Duodenal mucosa (tissue), 2 donors: ENCODE measurements at regions not wholly inside any gene's neighbourhood (a gene's known extent, or its start where the extent isn't known, plus 50 kb on each side); places are given as distances from the start of the nearest gene placed in this dataset.

ENCODE experiments used
- H3K27ac ChIP-seq: one replicate; pipeline ENCODE4 v1.7.0; 2013; ENCODE audit warnings: low read depth, low read length
- H3K27me3 ChIP-seq, 2 donors: one replicate each; pipeline ENCODE4 v1.7.0; 2013; ENCODE audit warnings: low read length in 2 of 2, control low read depth in 1 of 2; ENCODE audit not compliant: insufficient read depth in 2 of 2, control insufficient read depth in 1 of 2
- H3K36me3 ChIP-seq, 2 donors: one replicate each; pipeline ENCODE4 v1.7.0; 2013; ENCODE audit warnings: low read length in 2 of 2, control low read depth in 1 of 2; ENCODE audit not compliant: insufficient read depth in 2 of 2, control insufficient read depth in 1 of 2
- H3K4me1 ChIP-seq, 2 donors: one replicate each; pipeline ENCODE4 v1.7.0; 2013; ENCODE audit warnings: low read length in 2 of 2, control low read depth in 1 of 2; ENCODE audit not compliant: insufficient read depth in 2 of 2, control insufficient read depth in 1 of 2
- H3K4me3 ChIP-seq, 2 donors: one replicate each; pipeline ENCODE4 v1.7.0; 2013; ENCODE audit warnings: low read length in 2 of 2, low read depth in 1 of 2
- H3K9ac ChIP-seq, 2 donors: one replicate each; pipeline ENCODE4 v1.7.0; 2013; ENCODE audit warnings: low read length in 2 of 2, low read depth in 1 of 2
- H3K9me3 ChIP-seq, 2 donors: one replicate each; pipeline ENCODE4 v1.7.0; 2013; ENCODE audit warnings: low read length in 2 of 2, control low read depth in 1 of 2; ENCODE audit not compliant: control insufficient read depth in 1 of 2

DNA sequence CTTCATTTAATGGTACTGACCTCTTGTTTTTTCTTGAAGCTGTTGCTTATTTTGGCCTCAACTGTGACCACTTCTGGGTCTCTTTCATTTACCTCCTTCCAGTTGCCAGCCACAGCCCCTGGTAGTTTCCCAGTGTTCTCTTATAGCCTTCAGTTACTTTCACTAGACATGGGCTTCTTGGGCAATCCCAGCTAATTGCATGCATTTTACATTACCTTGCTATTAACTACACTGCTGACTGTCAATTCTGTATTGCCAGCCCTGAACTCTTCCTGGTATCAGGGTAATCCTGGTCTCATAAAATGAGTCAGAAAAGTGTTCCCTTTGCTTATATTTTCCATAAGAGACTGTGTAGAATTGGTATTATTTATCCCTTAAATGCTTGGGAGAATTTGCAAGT, 195.8 kb upstream of the LARGE1 start:
- H3K9me3 ChIP-seq, result no peaks in the 10 kb centered on the region
- H3K27ac ChIP-seq, result peak overlapping the region; percentile 47
- H3K4me3 ChIP-seq, result peak overlapping the region in 1 of 2 donors; percentile 7
- H3K9ac ChIP-seq, result peak overlapping the region in 1 of 2 donors; percentile 24
- H3K27me3 ChIP-seq, result no peaks in the 10 kb centered on the region
- H3K4me1 ChIP-seq, result peaks cover 14 to 19% of the 10 kb centered on the region in 2 donors
- no peaks in the 10 kb centered on the region for H3K36me3 ChIP-seq

DNA sequence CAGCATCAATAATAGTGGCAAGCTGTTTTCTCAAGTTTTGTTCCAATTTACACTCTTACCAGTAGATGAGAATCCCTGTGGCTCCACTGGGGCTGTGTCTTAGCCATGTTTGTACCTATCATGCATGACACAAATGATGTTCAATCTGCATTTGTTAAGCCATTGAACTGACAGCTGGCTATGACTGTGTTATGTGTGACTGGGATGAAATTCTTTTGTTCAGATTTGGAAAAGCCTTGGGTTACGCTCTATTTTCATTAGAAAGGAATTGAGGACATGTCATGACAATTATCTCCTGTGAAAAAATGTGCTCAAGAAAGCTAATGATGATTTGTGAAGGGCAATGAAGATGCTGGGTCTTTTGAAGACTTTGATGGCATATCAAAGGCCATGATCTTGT, 201.8 kb upstream of the LARGE1 start:
- Histone ChIP-seq H3K4me1 (no peaks in the 10 kb centered on the region), H3K4me3 (no peak overlapping the region), H3K36me3 (no peaks in the 10 kb centered on the region), H3K9me3 (no peaks in the 10 kb centered on the region), H3K9ac (no peak overlapping the region), H3K27ac (no peak overlapping the region), H3K27me3 (no peaks in the 10 kb centered on the region)

DNA sequence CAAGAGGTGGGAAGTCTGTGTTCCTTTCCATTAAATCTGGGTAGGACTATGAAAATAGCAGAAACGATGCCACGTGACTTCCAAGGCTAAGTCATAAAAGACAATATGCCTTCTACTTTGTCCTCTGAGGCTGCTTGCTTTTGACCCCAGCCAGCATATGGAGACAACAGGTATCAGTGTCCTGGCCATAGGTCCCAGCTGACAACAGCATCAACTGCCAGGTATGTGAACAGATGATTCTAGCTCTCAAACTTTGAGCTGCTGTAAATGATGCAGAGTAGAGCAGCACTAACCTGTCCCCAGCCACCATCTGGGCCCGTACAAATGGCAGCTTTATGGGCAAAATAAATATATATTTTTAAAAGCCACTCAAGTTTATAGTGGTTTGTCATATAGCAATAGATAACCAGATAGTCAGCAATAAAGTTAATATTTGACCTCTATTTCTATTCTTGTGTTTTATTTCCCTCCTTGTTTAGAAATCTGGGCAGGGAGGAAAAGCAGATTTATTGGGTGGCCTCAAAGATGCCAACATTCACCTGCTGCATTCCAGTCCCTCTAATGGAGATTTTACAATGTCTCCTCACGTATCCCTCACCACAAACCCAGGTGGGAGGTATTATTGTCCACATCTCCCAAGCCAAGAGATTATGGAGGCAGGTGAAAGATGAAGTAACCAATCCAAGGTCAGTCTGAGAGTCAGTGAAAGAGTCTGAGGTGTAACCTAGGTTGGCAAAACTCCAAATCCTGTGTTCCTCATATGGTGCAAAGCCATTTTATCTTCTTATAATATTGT, 209.6 kb upstream of the LARGE1 start:
- peaks cover 0 to 4% of the 10 kb centered on the region in 2 donors for H3K27me3 ChIP-seq
- H3K9ac ChIP-seq, result no peak overlapping the region
- no peak overlapping the region for H3K27ac ChIP-seq
- H3K9me3 ChIP-seq, result peaks cover 0 to 2% of the 10 kb centered on the region in 2 donors
- no peaks in the 10 kb centered on the region for H3K4me1 ChIP-seq
- no peaks in the 10 kb centered on the region for H3K36me3 ChIP-seq
- no peak overlapping the region for H3K4me3 ChIP-seq

DNA sequence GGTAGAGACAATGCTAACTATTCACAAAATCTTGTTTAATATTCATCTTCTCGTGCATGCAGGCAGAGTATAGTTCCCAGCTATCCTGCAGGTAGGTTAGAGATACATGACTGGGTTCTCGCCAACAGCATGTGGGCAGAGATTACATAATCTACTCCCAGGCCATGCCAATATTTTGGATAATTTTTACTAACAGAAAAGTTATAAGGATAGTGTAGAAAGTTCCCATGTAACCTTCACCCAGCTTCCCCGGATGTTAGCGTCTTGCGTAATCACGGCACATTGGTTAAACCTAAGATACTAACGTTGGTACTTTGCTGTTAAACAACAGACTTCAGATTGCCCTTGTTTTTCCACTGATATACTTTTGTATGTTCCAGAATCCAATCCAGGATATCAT, 215.5 kb upstream of the LARGE1 start:
- no peak overlapping the region for H3K27ac ChIP-seq
- no peaks in the 10 kb centered on the region for H3K36me3 ChIP-seq

DNA sequence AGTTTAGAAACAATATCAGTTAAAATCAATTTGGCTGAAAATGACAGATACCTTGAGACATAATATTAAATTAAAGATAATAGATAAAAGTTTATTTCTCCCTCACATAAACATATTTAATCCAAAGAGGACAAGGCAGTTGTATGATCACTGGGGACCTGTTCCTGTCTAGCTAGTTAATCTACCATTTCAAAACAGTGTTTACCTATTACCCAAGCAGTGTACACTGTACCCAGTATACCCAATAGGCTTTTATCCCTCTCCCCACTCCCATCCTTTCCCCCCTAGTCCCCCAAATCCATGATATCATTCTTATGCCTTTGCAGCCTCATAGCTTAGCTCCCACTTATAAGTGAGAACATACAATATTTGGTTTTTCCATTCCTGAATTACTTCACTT, 229.7 kb upstream of the LARGE1 start:
- Histone ChIP-seq H3K27ac (no peak overlapping the region), H3K36me3 (no peaks in the 10 kb centered on the region), H3K4me3 (no peak overlapping the region), H3K27me3 (no peaks in the 10 kb centered on the region), H3K9me3 (peaks cover 4 to 6% of the 10 kb centered on the region in 2 donors), H3K9ac (no peak overlapping the region), H3K4me1 (no peaks in the 10 kb centered on the region)

More for the DNA sequence above, 215.5 kb upstream of the LARGE1 start:
- H3K9me3 ChIP-seq, result no peaks in the 10 kb centered on the region
- H3K4me3 ChIP-seq, result no peak overlapping the region
- peaks cover 0 to 4% of the 10 kb centered on the region in 2 donors for H3K27me3 ChIP-seq
- H3K4me1 ChIP-seq, result no peaks in the 10 kb centered on the region
- no peak overlapping the region for H3K9ac ChIP-seq

DNA sequence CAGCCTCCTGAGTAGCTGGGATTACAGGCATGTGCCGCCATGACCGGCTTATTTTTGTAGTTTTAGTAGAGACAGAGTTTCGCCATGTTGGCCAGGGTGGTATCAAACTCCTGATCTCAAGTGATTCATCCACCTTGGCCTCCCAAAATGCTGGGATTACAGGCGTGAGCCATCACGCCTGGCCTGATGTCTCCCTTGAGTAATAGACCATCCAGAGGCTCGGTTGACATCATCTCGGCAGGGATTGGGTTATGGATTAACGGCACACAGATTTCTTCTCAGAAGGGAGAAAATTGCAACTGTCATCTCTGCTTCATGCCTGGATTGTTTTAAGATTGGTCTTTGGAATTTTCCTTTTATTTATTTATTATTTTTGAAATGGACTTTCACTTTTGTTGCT, 239.2 kb upstream of the LARGE1 start:
- no peaks in the 10 kb centered on the region for H3K4me1 ChIP-seq
- no peak overlapping the region for H3K9ac ChIP-seq
- H3K9me3 ChIP-seq, result no peaks in the 10 kb centered on the region
- H3K27ac ChIP-seq, result no peak overlapping the region
- no peak overlapping the region for H3K4me3 ChIP-seq
- no peaks in the 10 kb centered on the region for H3K36me3 ChIP-seq
- no peaks in the 10 kb centered on the region for H3K27me3 ChIP-seq

DNA sequence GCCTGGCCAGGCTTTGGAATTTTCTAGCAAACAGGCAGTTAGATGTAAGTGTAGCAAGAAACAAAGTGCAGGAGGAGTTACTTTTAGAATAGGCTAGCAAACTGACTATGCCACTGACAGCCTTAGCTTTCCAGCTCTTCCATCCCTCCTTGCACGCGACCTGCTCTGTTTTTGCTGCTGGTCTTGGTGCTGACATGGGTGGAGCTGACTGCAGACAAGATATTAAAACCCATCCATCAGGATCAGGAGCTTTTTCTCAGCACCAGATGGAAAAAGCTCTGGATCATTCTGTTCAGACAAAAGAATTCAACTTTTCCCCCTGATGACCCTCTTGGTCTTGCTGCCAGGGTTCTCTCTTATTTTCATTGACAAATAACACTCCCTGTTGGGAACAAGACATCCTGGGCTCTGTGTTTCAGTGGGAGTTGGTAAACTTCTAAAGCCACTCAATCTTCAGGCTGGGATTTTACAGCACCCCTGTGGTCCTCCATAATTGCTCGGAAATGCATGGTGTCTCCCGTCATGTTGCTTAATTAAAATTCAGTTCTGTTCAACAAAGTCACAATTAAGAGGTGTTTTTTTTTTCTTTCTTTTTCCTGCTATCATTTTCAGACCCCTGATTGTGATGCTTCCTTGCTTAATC, 240.0 kb upstream of the LARGE1 start:
- H3K27me3 ChIP-seq, result no peaks in the 10 kb centered on the region
- H3K4me3 ChIP-seq, result no peak overlapping the region
- H3K4me1 ChIP-seq, result no peaks in the 10 kb centered on the region
- H3K36me3 ChIP-seq, result no peaks in the 10 kb centered on the region
- no peaks in the 10 kb centered on the region for H3K9me3 ChIP-seq
- H3K27ac ChIP-seq, result no peak overlapping the region
- no peak overlapping the region for H3K9ac ChIP-seq

DNA sequence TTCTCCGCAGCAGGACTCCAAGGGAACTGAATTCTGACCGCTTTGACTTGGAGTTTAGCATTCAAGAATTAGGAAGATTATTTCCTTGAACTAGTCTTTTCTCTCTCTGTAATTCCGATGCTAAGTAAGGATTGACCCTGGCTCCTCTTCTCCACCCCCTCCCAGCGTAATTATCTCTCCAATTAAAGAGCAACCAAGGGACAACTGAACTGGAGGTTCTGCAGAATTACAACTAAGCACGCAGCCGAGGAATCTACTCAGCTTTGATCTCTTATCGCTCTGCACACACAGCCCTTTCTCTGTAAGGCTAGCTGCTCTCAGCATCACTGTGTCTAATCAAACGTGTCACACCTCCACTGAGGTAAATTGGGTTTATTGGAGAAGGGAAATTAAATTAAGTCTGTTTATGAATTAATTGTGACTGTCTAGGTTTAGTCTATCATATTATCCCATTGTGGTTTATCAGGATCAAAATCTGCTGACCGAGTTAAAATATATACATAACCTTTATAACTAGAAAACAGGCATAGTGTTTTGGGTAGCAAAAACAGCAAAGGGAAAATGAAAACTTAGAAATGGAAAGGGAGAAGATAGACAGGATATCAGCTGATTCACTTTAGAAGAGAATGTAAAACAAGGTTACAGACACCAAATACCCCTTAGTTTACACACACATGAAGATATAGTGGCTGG, 241.3 kb upstream of the LARGE1 start:
- Histone ChIP-seq H3K36me3 (no peaks in the 10 kb centered on the region), H3K27ac (no peak overlapping the region), H3K27me3 (no peaks in the 10 kb centered on the region), H3K4me1 (no peaks in the 10 kb centered on the region), H3K9ac (no peak overlapping the region), H3K4me3 (no peak overlapping the region), H3K9me3 (no peaks in the 10 kb centered on the region)

DNA sequence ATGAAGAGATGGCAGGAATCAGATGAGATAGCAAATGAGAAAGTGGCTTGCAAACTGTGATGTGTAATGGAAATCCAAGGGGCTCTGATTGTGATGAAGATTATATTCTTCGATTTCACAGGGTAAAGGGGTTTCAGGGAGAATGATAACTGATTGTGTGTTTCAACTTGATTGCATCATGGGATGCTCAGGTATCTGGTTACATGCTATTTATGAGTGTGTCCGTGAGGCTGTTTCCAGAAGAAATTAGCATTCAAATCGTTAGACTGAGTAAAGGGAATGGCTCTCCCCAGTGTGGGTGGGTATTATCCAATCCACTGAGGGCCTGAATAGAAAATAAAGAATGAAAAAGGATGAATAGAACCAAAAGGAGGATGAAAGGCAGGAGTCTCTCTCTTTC, 278.7 kb upstream of the LARGE1 start:
- no peak overlapping the region for H3K9ac ChIP-seq
- no peaks in the 10 kb centered on the region for H3K9me3 ChIP-seq
- H3K36me3 ChIP-seq, result no peaks in the 10 kb centered on the region
- peaks cover 0 to 5% of the 10 kb centered on the region in 2 donors for H3K27me3 ChIP-seq
- no peak overlapping the region for H3K27ac ChIP-seq
- H3K4me3 ChIP-seq, result no peak overlapping the region
- H3K4me1 ChIP-seq, result no peaks in the 10 kb centered on the region

DNA sequence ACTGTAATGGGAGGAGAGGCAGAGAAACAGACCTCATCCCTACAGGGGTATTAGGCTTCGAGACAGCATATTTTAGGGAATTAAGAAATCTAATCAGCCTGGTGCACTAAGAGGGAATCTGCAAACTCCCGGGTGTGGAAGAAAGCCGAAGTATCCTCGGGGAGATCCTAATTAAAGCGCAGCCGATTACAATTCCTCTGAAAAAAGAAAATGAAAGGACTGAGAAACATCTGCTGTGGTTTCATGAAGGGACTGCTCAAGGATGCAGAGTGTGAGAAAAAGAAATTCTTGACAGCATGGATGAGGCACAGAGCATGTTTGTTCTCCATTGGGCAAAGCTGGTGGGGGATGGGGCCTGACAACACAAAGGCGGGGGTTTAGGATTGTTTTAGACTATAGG, 290.0 kb upstream of the LARGE1 start:
- H3K36me3 ChIP-seq, result no peaks in the 10 kb centered on the region
- no peak overlapping the region for H3K27ac ChIP-seq
- H3K4me1 ChIP-seq, result no peaks in the 10 kb centered on the region
- H3K4me3 ChIP-seq, result no peak overlapping the region
- H3K9me3 ChIP-seq, result no peaks in the 10 kb centered on the region
- no peaks in the 10 kb centered on the region for H3K27me3 ChIP-seq
- no peak overlapping the region for H3K9ac ChIP-seq
